Dendritic cell treated with granulocyte-macrophage colony-stimulating factor and Interleukin-4, amounts not matched to agents 40 ng/mL and 50 ng/mL, for 4 days (primary cell): ENCODE measurements at regions not wholly inside any gene's neighbourhood (a gene's known extent, or its start where the extent isn't known, plus 50 kb on each side); places are given as distances from the start of the nearest gene placed in this dataset.

Experiments
- H3K27ac Mint-ChIP-seq: one replicate; pipeline ENCODE4 v1.8.0; 2022; ENCODE audit warnings: mild to moderate bottlenecking, mixed read lengths
- H3K27me3 Mint-ChIP-seq: one replicate; pipeline ENCODE4 v1.8.0; 2022; ENCODE audit warnings: mild to moderate bottlenecking, mixed read lengths
- H3K36me3 Mint-ChIP-seq: one replicate; pipeline ENCODE4 v1.8.0; 2022; ENCODE audit warnings: low read depth, mixed read lengths
- H3K4me1 Mint-ChIP-seq: one replicate; pipeline ENCODE4 v1.8.0; 2022; ENCODE audit warnings: low read depth, mixed read lengths
- H3K4me3 Mint-ChIP-seq: one replicate; pipeline ENCODE4 v1.8.0; 2022; ENCODE audit warnings: mild to moderate bottlenecking, moderate library complexity, mixed read lengths
- H3K9me3 Mint-ChIP-seq: one replicate; pipeline ENCODE4 v1.8.0; 2022; ENCODE audit warnings: mixed read lengths
- intact Hi-C: fragments of 100-400 bp; cut with micrococcal nuclease; formaldehyde crosslinking; loops from one replicate; pipeline ENCODE4 v1.15.0; 2022

DNA sequence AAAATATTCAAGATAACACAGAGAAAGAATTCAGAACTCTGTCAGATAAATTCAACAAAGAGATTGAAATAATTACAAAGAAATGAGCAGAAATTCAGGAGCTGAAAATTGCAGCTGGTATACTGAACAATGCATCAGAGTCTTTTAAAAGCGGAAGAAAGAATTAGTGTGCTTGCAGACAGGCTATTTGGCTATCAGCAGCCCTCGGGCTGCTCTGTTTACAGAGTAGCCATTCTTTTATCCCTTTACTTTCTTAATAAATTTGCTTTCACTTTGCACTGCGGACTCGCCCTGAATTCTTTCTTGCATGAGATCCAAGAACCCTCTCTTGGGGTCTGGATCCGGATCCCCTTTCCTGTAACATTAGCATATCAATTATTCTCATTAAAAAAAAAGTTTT, 1040.0 kb downstream of the SORCS3 start:
- Mint-ChIP-seq H3K27me3 (no peaks in the 10 kb centered on the region), H3K27ac (no peak overlapping the region), H3K9me3 (peaks cover 76% of the 10 kb centered on the region), H3K36me3 (no peaks in the 10 kb centered on the region), H3K4me1 (no peaks in the 10 kb centered on the region), H3K4me3 (no peak overlapping the region)
- intact Hi-C loops, result no loop called here

DNA sequence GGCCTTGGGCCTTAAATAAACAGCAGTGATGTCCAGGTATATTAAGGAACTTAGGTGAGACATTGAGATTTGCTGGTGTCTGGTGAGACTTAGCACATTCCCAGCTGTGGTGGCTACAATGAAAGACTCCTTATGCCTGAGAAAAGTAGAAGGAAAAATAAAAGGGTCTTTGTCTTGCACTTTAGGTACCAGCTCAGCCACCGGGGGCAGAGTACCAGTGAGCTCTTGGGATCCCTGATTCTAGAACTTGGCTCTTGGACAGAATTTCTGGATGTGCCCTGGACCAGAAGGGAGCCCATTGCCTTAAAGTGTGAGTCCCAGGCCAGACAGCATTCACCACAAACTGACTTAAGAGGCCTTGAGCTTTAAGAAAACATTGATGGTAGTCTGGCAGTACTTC, 1038.7 kb downstream of the SORCS3 start:
- no peaks in the 10 kb centered on the region for H3K36me3 Mint-ChIP-seq

DNA sequence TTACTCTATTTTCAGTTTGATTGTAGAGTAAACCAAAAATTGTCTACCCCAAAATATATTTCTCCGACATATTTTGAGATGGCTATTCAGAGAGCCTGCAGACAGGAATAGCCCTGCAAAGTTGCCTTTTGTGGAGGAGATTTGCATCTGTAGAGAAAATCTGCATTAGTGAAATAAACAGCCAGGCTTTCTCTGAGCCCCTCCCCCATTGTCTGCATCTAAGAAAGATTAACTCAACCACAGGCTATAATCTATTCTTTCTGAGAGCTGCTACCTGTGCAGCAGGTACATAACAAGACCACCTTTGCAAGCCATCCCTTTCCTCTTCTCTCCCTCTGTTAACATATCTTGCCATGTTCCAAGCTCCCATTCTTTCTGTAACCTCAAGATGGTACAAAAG, 1034.2 kb downstream of the SORCS3 start:
- H3K9me3 Mint-ChIP-seq, result peaks cover 45% of the 10 kb centered on the region
- no peaks in the 10 kb centered on the region for H3K27me3 Mint-ChIP-seq
- H3K36me3 Mint-ChIP-seq, result no peaks in the 10 kb centered on the region
- H3K4me3 Mint-ChIP-seq, result no peak overlapping the region
- intact Hi-C loops, result no loop called here
- H3K27ac Mint-ChIP-seq, result no peak overlapping the region
- no peaks in the 10 kb centered on the region for H3K4me1 Mint-ChIP-seq

More for the DNA sequence above, 1038.7 kb downstream of the SORCS3 start:
- H3K27me3 Mint-ChIP-seq, result no peaks in the 10 kb centered on the region
- H3K27ac Mint-ChIP-seq, result no peak overlapping the region
- peaks cover 76% of the 10 kb centered on the region for H3K9me3 Mint-ChIP-seq
- intact Hi-C loops, result no loop called here
- H3K4me3 Mint-ChIP-seq, result no peak overlapping the region
- H3K4me1 Mint-ChIP-seq, result no peaks in the 10 kb centered on the region

DNA sequence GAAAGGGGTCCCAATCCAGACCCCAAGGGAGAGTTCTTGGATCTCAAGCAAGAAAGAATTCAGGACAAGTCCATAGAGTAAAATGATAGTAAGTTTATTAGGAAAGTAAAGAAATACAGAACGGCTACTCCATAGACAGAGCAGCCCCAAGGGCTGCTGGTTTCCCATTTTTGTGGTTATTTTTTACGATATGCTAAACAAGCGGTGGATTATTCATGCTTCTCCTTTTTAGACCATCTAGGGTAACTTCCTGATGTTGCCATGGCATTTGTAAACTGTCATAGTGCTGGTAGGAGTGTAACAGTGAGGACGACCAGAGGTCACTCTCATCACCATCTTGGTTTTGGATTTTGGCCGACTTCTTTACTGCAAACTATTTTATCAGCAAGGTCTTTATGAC, 1033.4 kb downstream of the SORCS3 start:
- Mint-ChIP-seq H3K4me1 (no peaks in the 10 kb centered on the region), H3K36me3 (no peaks in the 10 kb centered on the region), H3K4me3 (no peak overlapping the region), H3K9me3 (peaks cover 38% of the 10 kb centered on the region), H3K27ac (no peak overlapping the region), H3K27me3 (no peaks in the 10 kb centered on the region)
- intact Hi-C loops, result no loop called here

DNA sequence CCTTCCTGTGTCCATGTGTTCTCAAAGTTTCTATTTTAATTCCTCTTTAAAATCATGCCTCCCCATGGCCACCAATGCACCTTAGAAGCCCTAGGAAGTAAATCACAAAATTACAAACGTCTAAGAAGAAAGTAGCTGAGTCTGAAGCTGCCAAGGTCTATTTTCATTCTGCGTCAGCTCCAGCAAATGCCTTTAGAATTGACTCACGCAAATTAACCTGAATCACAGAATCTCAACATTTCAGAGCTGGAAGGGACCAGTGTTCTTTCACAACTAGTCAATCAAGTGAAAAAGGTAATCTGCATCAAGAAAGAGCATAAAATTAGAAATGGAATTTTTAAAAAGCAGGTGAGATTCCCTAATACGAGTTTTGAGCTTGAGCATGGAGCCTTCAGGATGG, 1017.6 kb downstream of the SORCS3 start:
- Mint-ChIP-seq H3K9me3 (no peaks in the 10 kb centered on the region), H3K4me3 (no peak overlapping the region), H3K4me1 (no peaks in the 10 kb centered on the region), H3K36me3 (no peaks in the 10 kb centered on the region), H3K27me3 (no peaks in the 10 kb centered on the region), H3K27ac (no peak overlapping the region)
- intact Hi-C loops, result no loop called here

DNA sequence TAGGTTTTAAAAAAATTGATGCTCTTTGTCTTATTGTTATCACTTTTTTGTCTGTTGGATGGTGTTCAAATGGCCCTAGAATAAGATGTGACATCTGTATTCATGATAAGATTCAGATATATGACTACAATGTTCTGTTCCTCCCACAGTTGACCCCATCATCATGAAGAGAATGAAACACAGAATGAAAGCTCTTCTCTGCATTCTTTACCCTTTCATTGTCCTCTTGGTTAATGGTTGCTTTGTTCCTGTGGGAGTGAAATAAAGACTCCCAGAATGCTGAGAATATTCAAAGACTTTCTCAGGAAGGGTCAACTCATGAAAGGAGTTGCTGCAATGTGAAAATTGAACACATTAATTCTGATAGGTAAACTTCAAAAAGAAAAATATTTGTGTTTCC, 1015.8 kb downstream of the SORCS3 start:
- H3K27me3 Mint-ChIP-seq, result no peaks in the 10 kb centered on the region
- no peaks in the 10 kb centered on the region for H3K36me3 Mint-ChIP-seq
- no peaks in the 10 kb centered on the region for H3K9me3 Mint-ChIP-seq
- intact Hi-C loops, result no loop called here
- no peak overlapping the region for H3K27ac Mint-ChIP-seq
- no peak overlapping the region for H3K4me3 Mint-ChIP-seq
- no peaks in the 10 kb centered on the region for H3K4me1 Mint-ChIP-seq

DNA sequence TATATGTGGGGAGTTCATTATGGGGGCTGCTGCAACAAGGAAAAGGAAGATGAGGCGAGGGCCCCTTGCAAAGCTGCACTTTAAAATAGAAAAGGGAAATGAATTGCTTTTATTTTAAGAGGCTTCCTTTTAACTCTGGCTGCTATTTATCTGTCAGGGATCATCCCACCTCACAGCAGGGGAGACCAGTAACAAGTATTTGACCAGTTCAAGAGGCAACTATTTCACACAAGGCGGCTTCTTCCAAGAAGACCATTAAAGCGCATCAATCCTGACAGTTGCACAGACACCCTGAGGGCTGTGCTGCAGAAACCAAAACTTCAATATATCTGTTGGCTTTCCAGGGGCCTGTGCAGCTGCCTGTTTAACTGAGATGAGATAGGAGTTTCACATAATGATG, 1009.2 kb downstream of the SORCS3 start:
- no peaks in the 10 kb centered on the region for H3K9me3 Mint-ChIP-seq
- intact Hi-C loops, result no loop called here
- H3K4me1 Mint-ChIP-seq, result no peaks in the 10 kb centered on the region
- H3K27me3 Mint-ChIP-seq, result no peaks in the 10 kb centered on the region
- no peaks in the 10 kb centered on the region for H3K36me3 Mint-ChIP-seq
- no peak overlapping the region for H3K27ac Mint-ChIP-seq
- H3K4me3 Mint-ChIP-seq, result no peak overlapping the region

DNA sequence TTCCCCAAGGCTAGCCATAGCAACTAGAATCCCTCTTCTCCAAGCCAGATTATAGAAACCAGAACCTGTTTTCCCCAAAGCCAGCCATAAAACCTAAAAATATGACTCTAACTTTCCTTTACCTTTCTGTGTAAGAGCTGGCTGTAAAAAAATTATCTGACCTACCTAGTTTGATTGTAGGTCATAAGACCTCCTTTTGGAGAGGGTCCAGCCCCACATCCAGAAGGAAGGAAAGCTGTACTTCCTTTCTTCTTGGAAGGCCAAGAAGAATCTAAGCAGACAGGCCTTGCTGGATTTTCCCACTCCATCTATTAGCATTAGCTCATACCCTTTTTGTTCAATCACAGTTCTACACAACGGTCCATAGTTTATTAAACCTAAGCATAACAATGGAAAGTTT, 1006.3 kb downstream of the SORCS3 start:
- H3K27ac Mint-ChIP-seq, result no peak overlapping the region
- no peak overlapping the region for H3K4me3 Mint-ChIP-seq
- intact Hi-C loops, result no loop called here
- H3K4me1 Mint-ChIP-seq, result no peaks in the 10 kb centered on the region
- no peaks in the 10 kb centered on the region for H3K9me3 Mint-ChIP-seq
- no peaks in the 10 kb centered on the region for H3K36me3 Mint-ChIP-seq
- H3K27me3 Mint-ChIP-seq, result no peaks in the 10 kb centered on the region

DNA sequence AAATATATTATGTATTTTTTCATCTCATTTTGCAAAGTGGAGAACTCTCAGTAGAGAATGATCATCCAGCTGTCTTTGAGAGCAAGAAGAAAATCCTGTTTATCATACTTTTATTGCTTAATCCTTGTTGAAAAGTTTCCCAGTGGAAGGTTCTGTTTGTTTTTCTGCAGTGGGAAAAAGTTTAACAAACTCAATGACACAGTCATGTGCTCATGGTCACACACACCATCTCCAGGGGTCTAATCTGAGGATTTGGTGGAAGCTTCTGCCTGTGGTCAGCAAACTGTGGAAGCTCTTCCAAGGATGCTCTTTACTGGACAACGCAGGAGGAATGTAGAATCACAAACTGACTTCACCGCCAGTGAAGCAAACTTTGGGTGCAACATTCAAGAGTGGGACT, 1003.9 kb downstream of the SORCS3 start:
- Mint-ChIP-seq H3K36me3 (no peaks in the 10 kb centered on the region), H3K27me3 (no peaks in the 10 kb centered on the region), H3K9me3 (no peaks in the 10 kb centered on the region), H3K27ac (no peak overlapping the region), H3K4me1 (no peaks in the 10 kb centered on the region), H3K4me3 (no peak overlapping the region)
- intact Hi-C loops, result no loop called here

DNA sequence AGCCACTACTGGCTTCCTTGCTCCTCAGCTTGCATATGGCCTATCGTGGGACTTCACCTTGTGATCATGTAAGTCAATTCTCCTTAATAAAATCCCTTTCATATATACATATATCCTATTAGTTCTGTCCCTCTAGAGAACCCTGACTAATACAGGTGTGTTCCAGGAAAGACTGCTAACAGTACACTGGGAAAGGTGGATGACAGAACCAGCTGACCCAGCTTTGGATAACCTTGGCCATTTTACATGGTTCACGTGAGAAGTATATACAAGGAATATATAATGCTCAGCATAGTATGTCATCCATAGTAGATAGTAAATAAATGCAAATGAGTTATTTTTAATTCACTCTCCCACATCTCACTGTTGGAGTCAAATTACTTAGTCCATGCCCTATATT, 1003.5 kb downstream of the SORCS3 start:
- H3K27ac Mint-ChIP-seq, result no peak overlapping the region
- no peaks in the 10 kb centered on the region for H3K36me3 Mint-ChIP-seq
- intact Hi-C loops, result no loop called here
- H3K27me3 Mint-ChIP-seq, result no peaks in the 10 kb centered on the region
- H3K4me1 Mint-ChIP-seq, result no peaks in the 10 kb centered on the region
- no peak overlapping the region for H3K4me3 Mint-ChIP-seq
- no peaks in the 10 kb centered on the region for H3K9me3 Mint-ChIP-seq

DNA sequence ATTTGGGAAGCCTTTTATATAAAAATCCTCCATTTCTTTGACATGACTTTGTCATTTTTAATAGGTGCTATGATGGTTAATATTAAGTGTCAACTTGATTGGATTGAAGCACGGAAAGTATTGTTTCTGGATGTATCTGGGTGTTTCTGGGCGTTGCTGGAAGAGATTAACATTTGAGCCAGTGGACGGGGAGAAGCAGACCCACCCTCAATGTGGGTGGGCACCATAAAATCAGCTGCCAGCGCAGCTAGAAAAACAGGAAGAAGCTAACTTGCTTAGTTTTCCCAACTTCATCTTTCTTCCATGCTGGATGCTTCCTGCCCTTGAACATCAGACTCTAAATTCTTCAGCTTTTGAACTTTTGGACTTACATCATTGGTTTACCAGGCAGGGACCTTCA, 1003.0 kb downstream of the SORCS3 start:
- intact Hi-C loops, result no loop called here
- H3K4me1 Mint-ChIP-seq, result no peaks in the 10 kb centered on the region
- no peaks in the 10 kb centered on the region for H3K36me3 Mint-ChIP-seq
- no peak overlapping the region for H3K27ac Mint-ChIP-seq
- H3K4me3 Mint-ChIP-seq, result no peak overlapping the region
- H3K27me3 Mint-ChIP-seq, result no peaks in the 10 kb centered on the region
- no peaks in the 10 kb centered on the region for H3K9me3 Mint-ChIP-seq

DNA sequence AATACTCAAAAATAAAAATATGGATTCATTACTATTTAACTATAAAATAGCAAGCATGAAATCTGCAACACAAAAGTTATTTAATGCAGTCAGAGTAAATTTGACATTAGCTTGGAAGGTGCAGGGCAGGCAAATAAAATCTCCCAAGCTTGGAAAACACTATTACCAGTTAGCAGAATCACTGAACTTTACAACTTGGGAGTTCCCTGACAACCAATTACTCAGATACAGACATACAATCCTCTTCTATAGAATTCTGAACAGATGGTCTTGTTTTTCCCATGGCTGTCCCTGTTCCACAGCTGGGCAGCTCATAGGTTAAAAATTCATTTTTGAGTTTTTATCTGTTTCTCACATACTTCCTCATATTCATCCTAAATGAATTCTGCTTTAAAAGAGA, 1002.6 kb downstream of the SORCS3 start:
- Mint-ChIP-seq H3K27me3 (no peaks in the 10 kb centered on the region), H3K36me3 (no peaks in the 10 kb centered on the region), H3K4me3 (no peak overlapping the region), H3K9me3 (no peaks in the 10 kb centered on the region), H3K27ac (no peak overlapping the region), H3K4me1 (no peaks in the 10 kb centered on the region)
- intact Hi-C loops, result no loop called here

DNA sequence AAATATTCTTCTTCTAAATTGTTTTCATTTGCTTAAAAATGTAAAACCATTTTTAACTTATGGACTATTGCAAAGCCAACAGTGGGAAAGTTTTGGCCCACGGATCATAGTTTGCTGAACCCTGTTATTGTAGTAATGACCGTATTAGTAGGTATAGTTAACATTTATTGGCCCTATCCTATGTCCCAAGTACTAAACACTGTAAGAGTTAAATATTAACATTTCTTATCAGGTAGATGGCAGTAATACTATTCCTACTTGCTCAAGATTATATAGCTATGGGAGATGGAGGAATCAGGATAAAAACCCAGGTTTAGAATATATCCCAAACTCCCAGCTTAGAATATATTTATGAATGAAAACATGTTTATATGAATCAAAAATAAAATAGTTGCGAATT, 993.2 kb downstream of the SORCS3 start:
- Mint-ChIP-seq H3K4me1 (no peaks in the 10 kb centered on the region), H3K4me3 (no peak overlapping the region), H3K27me3 (no peaks in the 10 kb centered on the region)

DNA sequence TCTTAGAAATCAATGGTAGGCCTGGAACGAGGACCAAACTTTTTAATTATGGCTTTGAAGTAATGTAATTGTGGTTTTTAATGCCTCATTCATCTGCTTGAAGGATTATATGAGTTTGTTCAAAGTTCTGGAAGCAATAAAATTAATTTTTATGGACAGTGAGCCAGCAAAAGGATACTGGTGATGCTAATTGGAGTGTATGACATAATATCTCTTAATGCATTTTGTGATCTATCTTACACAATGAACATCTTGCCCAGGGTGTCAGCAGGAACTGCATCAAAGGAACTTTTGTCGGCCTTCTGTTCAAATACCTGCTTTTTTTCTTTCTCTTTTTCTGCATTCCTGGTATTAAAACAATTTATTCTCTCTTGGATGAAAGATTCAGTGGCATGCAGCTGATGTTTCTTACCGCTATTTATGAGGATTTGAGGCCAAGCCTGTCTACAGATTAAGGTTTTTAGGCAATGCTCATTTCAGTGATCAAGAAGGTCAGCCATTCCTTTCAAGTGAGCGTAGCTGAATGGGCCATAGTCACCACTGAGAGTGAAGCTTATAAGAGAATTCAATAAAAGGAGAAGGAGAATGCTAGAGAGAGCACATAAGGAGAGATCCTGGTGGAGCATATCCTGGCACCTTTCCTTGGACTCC, 974.8 kb downstream of the SORCS3 start:
- intact Hi-C loops, result no loop called here
- H3K4me1 Mint-ChIP-seq, result no peaks in the 10 kb centered on the region
- H3K27me3 Mint-ChIP-seq, result no peaks in the 10 kb centered on the region
- H3K36me3 Mint-ChIP-seq, result no peaks in the 10 kb centered on the region
- no peak overlapping the region for H3K4me3 Mint-ChIP-seq
- H3K9me3 Mint-ChIP-seq, result peaks cover 10% of the 10 kb centered on the region
- no peak overlapping the region for H3K27ac Mint-ChIP-seq

More for the DNA sequence above, 993.2 kb downstream of the SORCS3 start:
- intact Hi-C loops, result no loop called here
- H3K27ac Mint-ChIP-seq, result no peak overlapping the region
- peaks cover 6% of the 10 kb centered on the region for H3K9me3 Mint-ChIP-seq
- no peaks in the 10 kb centered on the region for H3K36me3 Mint-ChIP-seq

DNA sequence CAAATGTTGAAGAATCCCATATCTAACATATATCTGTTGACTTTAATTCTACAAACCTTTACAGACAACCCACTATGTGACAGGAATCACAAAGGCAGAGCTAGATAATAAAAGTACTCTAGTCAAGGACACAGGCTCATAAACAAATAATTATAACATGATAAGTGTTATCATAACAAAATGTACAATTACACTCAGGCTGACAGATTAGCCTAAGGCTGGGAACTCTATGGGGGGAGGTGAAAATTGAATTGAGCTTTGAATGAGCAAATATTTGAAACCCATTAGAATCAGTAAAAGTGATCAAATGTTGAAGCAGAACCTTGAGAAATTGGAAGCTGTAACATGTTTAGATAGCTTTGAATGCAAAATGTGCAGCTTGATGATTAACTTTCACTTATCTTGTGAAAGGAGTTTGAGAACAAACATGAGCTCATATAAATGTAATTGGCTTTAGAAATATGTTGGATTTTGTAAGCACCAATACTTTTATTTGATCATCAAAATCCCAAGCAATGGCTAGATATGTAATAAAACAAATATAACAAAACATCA, 970.2 kb downstream of the SORCS3 start:
- H3K4me3 Mint-ChIP-seq, result no peak overlapping the region
- H3K4me1 Mint-ChIP-seq, result no peaks in the 10 kb centered on the region
- intact Hi-C loops, result no loop called here
- H3K36me3 Mint-ChIP-seq, result no peaks in the 10 kb centered on the region
- no peak overlapping the region for H3K27ac Mint-ChIP-seq
- H3K9me3 Mint-ChIP-seq, result peaks cover 15% of the 10 kb centered on the region
- no peaks in the 10 kb centered on the region for H3K27me3 Mint-ChIP-seq
